ENCODE measurements at regions not wholly inside any gene's neighbourhood (a gene's known extent, or its start where the extent isn't known, plus 50 kb on each side); places are given as distances from the start of the nearest gene placed in this dataset.

GRCh38 chr2:226234187-226234586 is 565.4 kb downstream of the IRS1 start:
- TF ChIP-seq CTCF (IDR thresholded peaks at IDR 0.05) (no peak), POLR2A (IDR thresholded peaks at IDR 0.05) (no peak)

All from heart left ventricle (tissue), 13 donors.